ENCODE measurements at regions not wholly inside any gene's neighbourhood (a gene's known extent, or its start where the extent isn't known, plus 50 kb on each side); places are given as distances from the start of the nearest gene placed in this dataset.

GRCh38 chr7:34567906-34568305 is 90.1 kb upstream of the NPSR1 start:
- Histone ChIP-seq H3K23me2 (ENCODE audit: low read depth, low read length) (no peaks in the 10 kb centered on the region), H2AFZ (ENCODE audit: low read length) (no peak overlapping the region), H3K14ac (ENCODE audit: insufficient read length) (no peak overlapping the region), H3K9ac (replicated peaks in 1 of 4; ENCODE audit: extremely low read depth in 1 of 4, low read depth in 3 of 4, low read length in 3 of 4) (no peak overlapping the region), H4K5ac (ENCODE audit: insufficient read length, low read depth, low read length) (no peak overlapping the region), H2AK5ac (ENCODE audit: low read depth, low read length) (no peak overlapping the region), H3K27ac (ENCODE audit: low read depth, low read length) (no peak overlapping the region), H3K79me1 (ENCODE audit: low read depth, low read length) (no peaks in the 10 kb centered on the region), H3K79me2 (ENCODE audit: control insufficient read depth in 1 of 2, insufficient read depth in 2 of 2, low read length in 2 of 2) (no peaks in the 10 kb centered on the region), H3K27me3 (replicated peaks in 1 of 4; ENCODE audit: control insufficient read depth in 3 of 4, extremely low read depth in 1 of 4, insufficient read depth in 3 of 4, low read length in 3 of 4) (no peaks in the 10 kb centered on the region), H3K4me1 (replicated peaks in 1 of 4; ENCODE audit: control insufficient read depth in 3 of 4, insufficient read depth in 4 of 4, low read length in 3 of 4) (no peaks in the 10 kb centered on the region), H2BK120ac (replicated peaks; ENCODE audit: low read depth, low read length) (no peak overlapping the region), H3K23ac (ENCODE audit: insufficient read length) (no peak overlapping the region), H3K4me3 (ENCODE audit: extremely low read depth in 1 of 4, insufficient read depth in 2 of 4, low read depth in 3 of 4, low read length in 4 of 4) (no peak overlapping the region), H4K20me1 (replicated peaks in 1 of 2; ENCODE audit: control insufficient read depth in 1 of 2, insufficient read depth in 2 of 2, low read length in 2 of 2) (no peaks in the 10 kb centered on the region), H3K9me3 (ENCODE audit: insufficient read depth in 2 of 2, low read depth in 1 of 2, low read length in 1 of 2) (no peaks in the 10 kb centered on the region), H2BK20ac (ENCODE audit: low read length) (no peak overlapping the region), H3K4me2 (ENCODE audit: insufficient read depth in 1 of 2, low read depth in 2 of 2, low read length in 2 of 2) (no peak overlapping the region), H2BK5ac (ENCODE audit: low read depth, low read length) (no peak overlapping the region), H2BK15ac (ENCODE audit: low read length) (no peak overlapping the region), H3K18ac (ENCODE audit: extremely low read depth, low read length) (no peak overlapping the region), H4K8ac (ENCODE audit: extremely low read depth, insufficient read depth, low read length) (no peak overlapping the region), H4K91ac (replicated peaks; ENCODE audit: insufficient read length, low read length) (no peak overlapping the region), H3K36me3 (ENCODE audit: control insufficient read depth in 2 of 4, insufficient read depth in 4 of 4, low read length in 3 of 4) (no peaks in the 10 kb centered on the region), H2BK12ac (ENCODE audit: low read depth, low read length) (no peak overlapping the region), H3K4ac (replicated peaks; ENCODE audit: insufficient read length, low read depth, low read length) (no peak overlapping the region), H3K56ac (replicated peaks; ENCODE audit: insufficient read length, low read depth, low read length) (no peak overlapping the region)
- no peak for FAIRE-seq
- WGBS, 2 experiments (ENCODE audit: extremely low coverage in 1 of 2, insufficient coverage in 1 of 2, insufficient read length in 1 of 2, insufficient replicate concordance in 2 of 2, low coverage in 1 of 2, low lambda C conversion rate in 2 of 2, missing lambda C conversion rate in 1 of 2) = 73 to 92% methylated on average over 1 of the region's 1 CpG
- TF ChIP-seq FOSL1 (IDR thresholded peaks at IDR 0.05; ENCODE audit: insufficient read depth, low read depth, low read length) = no peak
- no peak for TF ChIP-seq CTCF (IDR thresholded peaks at IDR 0.05; ENCODE audit: control extremely low read depth in 1 of 3, insufficient read depth in 1 of 3, low read depth in 1 of 3, low read length in 3 of 3)
- TF ChIP-seq KDM5A (IDR thresholded peaks at IDR 0.05; ENCODE audit: low read length) = no peak
- no peak for TF ChIP-seq TAF1 (IDR thresholded peaks at IDR 0.05; ENCODE audit: low read depth, low read length)
- ChIA-PET POLR2A (ENCODE audit: partially characterized antibody) (no interaction called here), CTCF (ENCODE audit: partially characterized antibody) (no interaction called here)
- no peak for DNase-seq (ENCODE audit: low read depth in 1 of 2, low spot score in 2 of 2)

All from H1 (cell line).